ENCODE measurements at regions not wholly inside any gene's neighbourhood (a gene's known extent, or its start where the extent isn't known, plus 50 kb on each side); places are given as distances from the start of the nearest gene placed in this dataset.

GRCh38 chr3:127099982-127100381 lies 92.9 kb upstream of the PRR23E start:
- H3K27ac Mint-ChIP-seq = no peak overlapping the region
- Histone ChIP-seq H3K9me2 (ENCODE audit: insufficient read depth) (no peaks in the 10 kb centered on the region), H2AFZ (no peak overlapping the region), H3K36me3 (ENCODE audit: insufficient read depth) (no peaks in the 10 kb centered on the region), H3K4me1 (ENCODE audit: insufficient read depth) (no peaks in the 10 kb centered on the region), H4K20me1 (replicated peaks; ENCODE audit: insufficient read depth) (no peaks in the 10 kb centered on the region), H3K79me2 (replicated peaks; ENCODE audit: insufficient read depth) (no peaks in the 10 kb centered on the region), H3K27ac (ENCODE audit: low read depth) (no peak overlapping the region), H3F3A (replicated peaks; ENCODE audit: low read depth) (no peaks in the 10 kb centered on the region), H3K27me3 (ENCODE audit: insufficient read depth) (no peaks in the 10 kb centered on the region), H3K4me3 (no peak overlapping the region), H3K4me2 (no peak overlapping the region)
- H3K27me3 Mint-ChIP-seq (ENCODE audit: insufficient read depth, low read depth, poor library complexity) = peaks cover 18% of the 10 kb centered on the region
- H3K4me3 Mint-ChIP-seq = no peak overlapping the region
- TF ChIP-seq JUNB (IDR thresholded peaks at IDR 0.05; ENCODE audit: unreplicated experiment) (no peak), CREB1 (CRISPR knock-in tag; IDR thresholded peaks at IDR 0.05; ENCODE audit: low read depth) (no peak), ZNF462 (CRISPR knock-in tag; IDR thresholded peaks at IDR 0.05) (no peak), REST (IDR thresholded peaks at IDR 0.05; ENCODE audit: unreplicated experiment) (no peak), EZH2phosphoT487 (IDR thresholded peaks at IDR 0.05; ENCODE audit: unreplicated experiment) (no peak), ETS1 (IDR thresholded peaks at IDR 0.05) (no peak), NANOG (IDR thresholded peaks at IDR 0.05; ENCODE audit: borderline replicate concordance) (no peak), STAT1 (IDR thresholded peaks at IDR 0.05; ENCODE audit: unreplicated experiment) (no peak), ZNF114 (CRISPR knock-in tag; IDR thresholded peaks at IDR 0.05) (no peak), ZNF331 (CRISPR knock-in tag; IDR thresholded peaks at IDR 0.05; ENCODE audit: low read depth) (no peak), EZH2 (IDR thresholded peaks at IDR 0.05; ENCODE audit: low read depth, unreplicated experiment) (no peak), POLR2AphosphoS5 (IDR thresholded peaks at IDR 0.05; ENCODE audit: low read depth) (no peak), CTCF (conservative IDR thresholded peaks at IDR 0.05; ENCODE audit: low read depth in 2 of 2) (no peak)
- H3K36me3 Mint-ChIP-seq (ENCODE audit: low read depth) = no peaks in the 10 kb centered on the region
- ATAC-seq (no peak), DNase-seq (ENCODE audit: low spot score) (no peak)
- no peaks in the 10 kb centered on the region for H3K4me1 Mint-ChIP-seq
- H3K9me3 Mint-ChIP-seq = peaks cover 7% of the 10 kb centered on the region; the same call in 1 of the 3 replicates

Measured in GM23338 (cell line).